Hippocampal formation (tissue), 2 donors: ENCODE measurements at regions not wholly inside any gene's neighbourhood (a gene's known extent, or its start where the extent isn't known, plus 50 kb on each side); places are given as distances from the start of the nearest gene placed in this dataset.
"Not testable (repeated sequence)": the region's sequence is repeated elsewhere in the genome, so short reads cannot be mapped to it uniquely, and the experiment has no call there.

ENCODE experiments used
- DNase-seq, 2 donors: peaks; one replicate each; lab custom pipeline; 2025; lab: John Stamatoyannopoulos, UW

- DNase-seq = no peak
Observed at GRCh38 chr1:219090607-219091006, 83.1 kb upstream of the LYPLAL1 start.

- DNase-seq = no peak
Observed at GRCh38 chr1:219092206-219092605, 81.5 kb upstream of the LYPLAL1 start.

- no peak for DNase-seq
Observed at GRCh38 chr1:219099307-219099706, 74.4 kb upstream of the LYPLAL1 start.

GRCh38 chr1:219100059-219100458 is 73.6 kb upstream of the LYPLAL1 start:
- no peak for DNase-seq

GRCh38 chr1:219102466-219102865 is 71.2 kb upstream of the LYPLAL1 start:
- DNase-seq = not testable (repeated sequence)

GRCh38 chr1:219105893-219106292 is 67.8 kb upstream of the LYPLAL1 start:
- DNase-seq = no peak

GRCh38 chr1:219109424-219110018 is 64.2 kb upstream of the LYPLAL1 start:
- no peak for DNase-seq

- no peak for DNase-seq
Observed at GRCh38 chr1:219113261-219113660, 60.4 kb upstream of the LYPLAL1 start.

GRCh38 chr1:219114014-219114413 is 59.7 kb upstream of the LYPLAL1 start:
- no peak for DNase-seq

- no peak for DNase-seq
Observed at GRCh38 chr1:219119839-219120238, 53.8 kb upstream of the LYPLAL1 start.

- DNase-seq = no peak
Observed at GRCh38 chr1:219120624-219121544, 52.8 kb upstream of the LYPLAL1 start.

- no peak for DNase-seq
Observed at GRCh38 chr1:219121679-219122078, 52.0 kb upstream of the LYPLAL1 start.

GRCh38 chr1:219123036-219123435 is 50.6 kb upstream of the LYPLAL1 start:
- DNase-seq = no peak
